GM19397 (cell line): ENCODE measurements at regions not wholly inside any gene's neighbourhood (a gene's known extent, or its start where the extent isn't known, plus 50 kb on each side); places are given as distances from the start of the nearest gene placed in this dataset.
"Not testable (repeated sequence)": the region's sequence is repeated elsewhere in the genome, so short reads cannot be mapped to it uniquely, and the experiment has no call there.

Source experiments
- ATAC-seq: cut with Tn5 transposase; IDR thresholded peaks from one replicate; pipeline ENCODE4 v1.9.1; 2021; ENCODE audit warnings: mild to moderate bottlenecking, moderate library complexity; ENCODE audit not compliant: unreplicated experiment

- no peak for ATAC-seq
Observed at GRCh38 chr6:26173836-26174145, 86.6 kb downstream of the HFE start.

- ATAC-seq: no peak
Observed at GRCh38 chr6:26175033-26175427, 87.8 kb downstream of the HFE start.

- ATAC-seq: no peak
Observed at GRCh38 chr6:26175428-26176181, 88.4 kb downstream of the HFE start.

GRCh38 chr6:26179675-26180074 is 92.4 kb downstream of the HFE start:
- ATAC-seq: no peak

GRCh38 chr6:26180346-26180745 is 93.1 kb downstream of the HFE start:
- ATAC-seq: no peak

GRCh38 chr6:26183237-26183580 is 96.0 kb downstream of the HFE start:
- ATAC-seq: no peak

- ATAC-seq: peak; percentile 57
Observed at GRCh38 chr6:26183581-26184366, 96.5 kb downstream of the HFE start.

- no peak for ATAC-seq
Observed at GRCh38 chr6:26184367-26184891, 97.2 kb downstream of the HFE start.

GRCh38 chr6:26185004-26185403 is 97.8 kb downstream of the HFE start:
- no peak for ATAC-seq

GRCh38 chr6:26185802-26186201 is 98.6 kb downstream of the HFE start:
- no peak for ATAC-seq

- no peak for ATAC-seq
Observed at GRCh38 chr6:26186652-26187051, 99.4 kb downstream of the HFE start.

GRCh38 chr6:26187292-26187691 is 100.1 kb downstream of the HFE start:
- no peak for ATAC-seq

GRCh38 chr6:26187981-26188635 is 100.9 kb downstream of the HFE start:
- peak; percentile 18 for ATAC-seq

- ATAC-seq: not testable (repeated sequence)
Observed at GRCh38 chr6:26191512-26191911, 104.3 kb downstream of the HFE start.

GRCh38 chr6:26193467-26194328 is 106.5 kb downstream of the HFE start:
- no peak for ATAC-seq

GRCh38 chr6:26194329-26194701 is 107.1 kb downstream of the HFE start:
- no peak for ATAC-seq

- no peak for ATAC-seq
Observed at GRCh38 chr6:26194816-26195375, 107.7 kb downstream of the HFE start.

- peak; percentile 20 for ATAC-seq
Observed at GRCh38 chr6:26195376-26195923, 108.2 kb downstream of the HFE start.

GRCh38 chr6:26195924-26196845 is 109.0 kb downstream of the HFE start:
- no peak for ATAC-seq
